ENCODE measurements at regions not wholly inside any gene's neighbourhood (a gene's known extent, or its start where the extent isn't known, plus 50 kb on each side); places are given as distances from the start of the nearest gene placed in this dataset.
"Not testable (repeated sequence)": the region's sequence is repeated elsewhere in the genome, so short reads cannot be mapped to it uniquely, and the experiment has no call there.

DNA sequence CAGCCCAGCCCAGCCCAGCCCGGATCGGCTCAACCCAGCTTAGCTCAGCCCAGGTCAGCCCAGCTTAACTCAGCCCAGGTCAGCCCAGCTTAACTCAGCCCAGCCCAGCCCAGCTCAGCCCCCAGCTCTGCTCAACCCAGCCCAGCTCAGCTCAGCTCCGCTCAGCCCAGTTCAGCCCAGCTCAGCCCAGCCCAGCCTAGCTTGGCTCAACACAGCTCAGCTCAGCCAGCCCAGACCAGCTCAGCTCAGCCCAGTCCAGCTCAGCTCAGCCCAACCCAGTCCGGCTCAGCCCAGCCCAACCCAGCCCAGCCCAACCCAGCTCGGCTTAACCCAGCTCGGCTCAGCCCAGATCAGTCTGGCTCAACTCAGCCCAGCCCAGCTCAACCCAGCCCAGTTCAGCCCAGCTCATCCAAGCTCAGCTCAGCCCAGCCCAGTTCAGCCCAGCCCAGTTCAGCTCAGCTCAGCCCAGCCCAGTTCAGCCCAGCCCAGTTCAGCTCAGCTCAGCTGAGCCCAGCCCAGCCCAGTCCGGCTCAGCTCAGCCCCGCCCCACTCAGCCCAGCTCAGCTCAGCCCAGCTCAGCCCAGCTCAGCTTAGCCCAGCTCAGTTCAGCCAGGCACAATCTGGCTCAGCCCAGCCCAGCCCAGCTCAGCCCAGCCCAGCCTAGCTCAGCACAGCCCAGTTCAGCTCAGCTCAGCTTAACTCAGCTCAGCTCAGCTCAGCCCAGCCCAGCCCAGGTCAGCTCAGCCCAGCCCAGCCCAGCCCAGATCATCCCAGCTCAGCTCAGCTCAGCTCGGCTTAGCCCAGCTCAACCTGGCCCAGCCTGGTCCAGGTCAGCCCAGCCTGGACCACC, 331.7 kb downstream of the TMEM121 start:
- DNase-seq (ENCODE audit: low read depth): no peak

GRCh38 chr14:105858676-105859025, 332.3 kb downstream of the TMEM121 start:
- DNase-seq (ENCODE audit: low read depth): no peak

DNA sequence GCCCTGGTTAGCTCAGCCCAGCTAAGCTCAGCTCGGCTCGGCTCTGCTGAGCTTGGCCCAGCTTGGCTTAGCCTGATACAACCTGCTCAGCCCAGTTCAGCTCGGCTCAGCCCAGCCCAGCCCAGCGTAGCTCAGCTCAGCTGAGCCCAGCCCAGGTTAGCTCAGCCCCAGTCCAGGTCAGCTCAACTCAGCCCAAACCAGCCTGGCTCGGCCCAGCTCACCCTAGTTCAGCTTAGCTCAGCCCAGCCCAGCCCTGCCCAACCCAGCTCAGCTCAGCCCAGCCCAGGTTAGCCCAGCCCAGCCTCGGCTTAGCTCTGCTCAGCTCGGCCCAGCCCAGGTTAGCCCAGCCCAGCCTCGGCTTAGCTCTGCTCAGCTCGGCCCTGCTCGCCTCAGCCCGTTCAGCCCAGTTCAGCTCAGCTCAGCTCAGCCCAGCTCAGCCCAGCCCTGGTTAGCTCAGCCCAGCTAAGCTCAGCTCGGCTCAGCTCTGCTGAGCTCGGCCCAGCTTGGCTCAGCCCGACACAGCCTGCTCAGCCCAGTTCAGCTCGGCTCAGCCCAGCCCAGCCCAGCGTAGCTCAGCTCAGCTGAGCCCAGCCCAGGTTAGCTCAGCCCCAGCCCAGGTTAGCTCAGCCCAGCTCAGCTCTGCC, 332.8 kb downstream of the TMEM121 start:
- DNase-seq (ENCODE audit: low read depth): not testable (repeated sequence)

GRCh38 chr14:105859717-105860614, 333.6 kb downstream of the TMEM121 start:
- no peak for DNase-seq (ENCODE audit: low read depth)

- DNase-seq (ENCODE audit: low read depth): no peak
Observed at GRCh38 chr14:105860615-105861580, 334.5 kb downstream of the TMEM121 start.

- no peak for DNase-seq (ENCODE audit: low read depth)
Observed at GRCh38 chr14:105861985-105862465, 335.6 kb downstream of the TMEM121 start.

DNA sequence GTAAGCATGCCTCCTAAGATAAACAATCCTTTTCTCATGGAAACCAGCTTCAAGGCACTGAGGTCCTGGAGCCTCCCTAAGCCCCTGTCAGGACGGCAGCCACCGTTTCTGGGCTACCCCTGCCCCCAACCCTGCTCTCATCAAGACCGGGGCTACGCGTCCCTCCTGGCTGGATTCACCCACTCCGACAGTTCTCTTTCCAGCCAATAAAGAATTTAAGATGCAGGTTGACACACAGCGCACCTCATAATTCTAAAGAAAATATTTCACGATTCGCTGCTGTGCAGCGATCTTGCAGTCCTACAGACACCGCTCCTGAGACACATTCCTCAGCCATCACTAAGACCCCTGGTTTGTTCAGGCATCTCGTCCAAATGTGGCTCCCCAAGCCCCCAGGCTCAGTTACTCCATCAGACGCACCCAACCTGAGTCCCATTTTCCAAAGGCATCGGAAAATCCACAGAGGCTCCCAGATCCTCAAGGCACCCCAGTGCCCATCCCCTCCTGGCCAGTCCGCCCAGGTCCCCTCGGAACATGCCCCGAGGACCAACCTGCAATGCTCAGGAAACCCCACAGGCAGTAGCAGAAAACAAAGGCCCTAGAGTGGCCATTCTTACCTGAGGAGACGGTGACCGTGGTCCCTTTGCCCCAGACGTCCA, 336.3 kb downstream of the TMEM121 start:
- DNase-seq (ENCODE audit: low read depth): no peak

GRCh38 chr14:105863296-105864108, 337.1 kb downstream of the TMEM121 start:
- no peak for DNase-seq (ENCODE audit: low read depth)

GRCh38 chr14:105864116-105864515, 337.7 kb downstream of the TMEM121 start:
- no peak for DNase-seq (ENCODE audit: low read depth)

GRCh38 chr14:105864651-105865265, 338.4 kb downstream of the TMEM121 start:
- DNase-seq (ENCODE audit: low read depth): no peak

DNA sequence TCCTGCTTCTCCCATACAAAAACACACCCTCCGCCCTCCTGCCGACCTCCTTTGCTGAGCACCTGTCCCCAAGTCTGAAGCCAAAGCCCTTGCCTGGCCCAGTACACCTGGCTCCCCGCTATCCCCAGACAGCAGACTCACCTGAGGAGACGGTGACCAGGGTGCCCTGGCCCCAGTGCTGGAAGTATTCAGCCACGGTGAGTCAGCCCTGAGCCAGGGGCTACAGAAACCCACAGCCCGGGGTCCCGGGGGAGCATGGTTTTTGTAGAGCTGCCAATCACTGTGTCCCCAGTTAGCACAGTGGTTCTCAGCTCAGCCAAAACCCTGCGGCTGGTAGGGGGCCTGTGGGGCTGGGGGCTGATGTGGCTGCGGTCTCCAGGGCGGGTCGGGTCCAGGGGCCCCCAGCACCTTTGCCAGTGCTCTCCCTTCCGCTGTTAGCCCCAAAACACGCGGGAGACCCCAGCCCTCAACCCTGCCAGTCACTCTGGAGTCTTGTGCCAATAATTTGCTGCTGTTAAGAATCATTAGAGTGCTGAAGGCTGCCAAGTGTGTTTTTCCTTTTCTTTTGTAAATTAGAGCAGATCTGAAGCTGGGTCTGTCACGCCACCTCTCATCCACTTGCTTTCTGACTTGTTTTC, 339.0 kb downstream of the TMEM121 start:
- no peak for DNase-seq (ENCODE audit: low read depth)

- DNase-seq (ENCODE audit: low read depth): no peak
Observed at GRCh38 chr14:105865904-105866840, 339.8 kb downstream of the TMEM121 start.

DNA sequence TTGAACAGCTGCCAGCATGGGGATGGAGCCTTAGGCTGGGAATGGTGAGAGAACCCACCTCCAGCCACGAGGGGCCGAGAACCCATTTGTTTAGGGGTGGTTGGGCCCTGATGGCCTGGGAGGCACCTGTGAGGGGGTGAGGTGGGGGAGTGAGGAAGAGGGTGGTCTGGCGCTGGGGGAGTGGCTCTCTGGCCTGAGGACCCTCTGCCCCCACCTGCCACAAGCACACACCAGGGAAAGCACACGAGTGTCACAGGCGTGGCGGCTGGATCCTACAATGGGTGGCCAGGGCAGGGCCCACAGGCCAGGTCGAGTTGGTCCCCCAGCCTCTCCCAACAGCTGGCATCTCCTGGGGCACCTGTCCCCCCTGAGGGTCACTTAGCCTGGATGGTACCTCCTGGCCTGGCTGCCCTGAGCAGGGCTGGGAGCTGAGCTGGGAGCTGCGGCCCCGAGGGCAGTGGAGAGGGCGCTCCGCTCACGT, 340.5 kb downstream of the TMEM121 start:
- no peak for DNase-seq (ENCODE audit: low read depth)

DNA sequence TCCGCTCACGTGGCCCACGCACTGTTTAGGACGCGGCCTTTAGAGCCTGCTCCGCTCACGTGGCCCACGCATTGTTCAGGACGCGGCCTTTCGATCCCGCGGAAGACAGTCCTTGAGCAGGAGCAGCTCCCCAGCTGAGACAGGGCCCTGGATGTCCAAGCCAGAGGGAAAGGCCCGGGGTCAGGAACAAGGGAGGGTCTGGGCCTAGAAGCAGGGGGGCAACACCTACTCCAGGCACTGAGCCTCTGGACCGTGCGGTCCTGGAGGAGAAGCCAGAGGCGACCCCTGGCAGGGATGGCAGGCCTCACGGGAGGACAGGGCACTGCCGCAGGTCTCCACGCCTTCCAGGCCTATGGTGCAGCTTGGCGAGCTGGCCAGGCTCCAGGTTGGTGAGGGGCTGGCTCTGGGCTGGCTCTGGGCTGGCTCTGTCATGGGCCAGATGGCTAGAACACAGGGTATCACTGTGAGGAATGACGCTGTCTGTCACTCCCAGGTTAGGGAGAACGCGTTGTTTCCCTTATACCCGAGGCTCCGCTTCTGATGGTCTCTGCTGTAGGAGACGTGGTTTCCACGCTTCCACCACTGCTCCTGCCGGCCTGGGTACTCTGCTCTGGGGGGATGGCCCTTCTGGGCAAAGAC, 341.7 kb downstream of the TMEM121 start:
- DNase-seq (ENCODE audit: low read depth): no peak

DNA sequence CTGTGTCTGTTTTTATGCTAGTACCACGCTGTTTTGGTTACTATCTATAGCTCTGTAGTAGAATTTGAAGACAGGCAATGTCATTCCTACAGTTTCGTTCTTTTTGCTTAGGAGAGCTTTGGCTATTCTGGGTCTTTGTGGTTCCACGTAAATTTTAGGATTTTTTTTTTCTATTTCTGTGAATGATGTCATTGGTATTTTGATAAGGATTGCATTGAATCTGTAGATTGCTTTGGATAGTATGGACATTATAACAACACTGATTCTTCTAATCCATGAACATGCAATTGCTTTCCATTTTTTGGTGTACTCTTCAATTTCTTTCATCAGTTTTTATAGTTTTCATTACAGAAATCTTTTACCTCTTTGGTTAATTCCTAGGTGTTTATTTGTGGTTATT, 345.2 kb downstream of the TMEM121 start:
- no peak for DNase-seq (ENCODE audit: low read depth)

GRCh38 chr14:105873870-105874512, 347.6 kb downstream of the TMEM121 start:
- no peak for DNase-seq (ENCODE audit: low read depth)

DNA sequence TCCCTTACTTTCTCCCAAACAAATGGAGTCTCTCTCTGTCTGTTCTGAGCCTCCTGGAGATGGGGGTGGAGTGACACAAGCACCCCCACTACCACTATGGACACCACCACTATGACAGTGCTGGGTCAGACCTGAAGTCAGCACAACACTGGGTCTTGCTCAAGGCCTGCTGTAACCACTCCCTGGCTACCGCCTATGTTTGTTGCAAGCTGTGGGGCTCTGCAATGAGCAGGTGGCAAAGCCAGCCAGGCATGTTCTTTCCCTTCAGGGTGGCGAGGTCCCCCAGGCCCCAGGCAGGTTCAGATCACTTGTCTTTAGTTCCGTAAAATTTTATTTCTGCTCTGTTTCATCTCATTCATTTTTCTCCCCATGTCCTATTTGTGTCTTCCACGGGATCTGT, 349.8 kb downstream of the TMEM121 start:
- no peak for DNase-seq (ENCODE audit: low read depth)
